Aorta (tissue), 5 donors: ENCODE measurements at regions not wholly inside any gene's neighbourhood (a gene's known extent, or its start where the extent isn't known, plus 50 kb on each side); places are given as distances from the start of the nearest gene placed in this dataset.
"Not testable (repeated sequence)": the region's sequence is repeated elsewhere in the genome, so short reads cannot be mapped to it uniquely, and the experiment has no call there.

ENCODE experiments used
- ATAC-seq: fragments of 200-7000 bp; cut with Tn5 transposase; one replicate; pipeline ENCODE4 v1.9.1; 2022; ENCODE audit warnings: moderate library complexity; ENCODE audit not compliant: low FRiP score
- DNase-seq, 2 donors: peaks; one replicate each; pipeline ENCODE4 v3.0.0-alpha.2; 2020
- H3K27ac ChIP-seq, 2 donors: one replicate each; pipeline ENCODE4 v1.5.1; 2013; ENCODE audit warnings: low read length in 2 of 2, mild to moderate bottlenecking in 2 of 2, moderate library complexity in 2 of 2, control low read depth in 1 of 2, inconsistent platforms in 1 of 2, low read depth in 1 of 2
- H3K27me3 ChIP-seq, 2 donors: one replicate each; pipeline ENCODE4 v1.6.1; 2013; ENCODE audit warnings: control low read depth in 1 of 2, low read length in 1 of 2, mild to moderate bottlenecking in 1 of 2, moderate library complexity in 1 of 2; ENCODE audit not compliant: insufficient read depth in 2 of 2, control insufficient read depth in 1 of 2
- H3K36me3 ChIP-seq, 2 donors: one replicate each; pipeline ENCODE4 v1.6.1; 2013; ENCODE audit warnings: control low read depth in 1 of 2, low read length in 1 of 2, mild to moderate bottlenecking in 1 of 2; ENCODE audit not compliant: insufficient read depth in 2 of 2, control insufficient read depth in 1 of 2
- H3K4me1 ChIP-seq, 2 donors: one replicate each; pipeline ENCODE4 v1.6.1; 2013; ENCODE audit warnings: low read length in 2 of 2, control low read depth in 1 of 2, mild to moderate bottlenecking in 1 of 2, moderate library complexity in 1 of 2; ENCODE audit not compliant: insufficient read depth in 2 of 2, control insufficient read depth in 1 of 2
- H3K4me3 ChIP-seq, 2 donors: one replicate each; pipeline ENCODE4 v1.5.1; 2013; ENCODE audit warnings: low read length in 2 of 2, control low read depth in 1 of 2, mild to moderate bottlenecking in 1 of 2
- H3K9me3 ChIP-seq: one replicate; pipeline ENCODE4 v1.6.1; 2013; ENCODE audit warnings: mild to moderate bottlenecking, low read length; ENCODE audit not compliant: control insufficient read depth
- WGBS, 2 donors: extraction: QIAGEN DNeasy Blood & Tissue Kit; methylation state at CpG; one replicate each; pipeline ENCODE4 v1.1.7; 2013; 5-methylcytosine and 5-hydroxymethylcytosine counted together
- intact Hi-C, 2 donors: fragments of 100-400 bp; cut with DNase I; formaldehyde crosslinking; loops; one replicate each; pipeline versions ENCODE4 v1.14.2 to v1.15.0; 2022
- donor health status: healthy with polysubstance abuse.
- donor health status: Bipolar disorder and iron deficiency.
- donor health status: DM: no; HTN: no; CAD: no.
- donor health status: DM: no; HTN: no; CAD: no.
- donor health status: DM: yes; HTN: yes; CAD: no.

GRCh38 chr7:79923953-79924352, 210.7 kb upstream of the GNAI1 start:
- no peak overlapping the region for H3K4me3 ChIP-seq
- DNase-seq = no peak
- no peaks in the 10 kb centered on the region for H3K36me3 ChIP-seq
- H3K9me3 ChIP-seq = peaks cover 2% of the 10 kb centered on the region
- intact Hi-C loops = no loop called here
- no peaks in the 10 kb centered on the region for H3K27me3 ChIP-seq
- WGBS, 2 donors = 78 to 86% methylated on average over 1 of the region's 1 CpG
- no peak overlapping the region for H3K27ac ChIP-seq
- no peaks in the 10 kb centered on the region for H3K4me1 ChIP-seq
- ATAC-seq = no peak

- DNase-seq = no peak
- H3K9me3 ChIP-seq = peaks cover 2% of the 10 kb centered on the region
- no peak overlapping the region for H3K4me3 ChIP-seq
- no peaks in the 10 kb centered on the region for H3K36me3 ChIP-seq
- no peak for ATAC-seq
- intact Hi-C loops = no loop called here
- H3K4me1 ChIP-seq = no peaks in the 10 kb centered on the region
- no peak overlapping the region for H3K27ac ChIP-seq
- WGBS, 2 donors = 95 to 99% methylated on average over 5 of the region's 5 CpGs
- no peaks in the 10 kb centered on the region for H3K27me3 ChIP-seq
Observed at GRCh38 chr7:79922894-79923293, 211.7 kb upstream of the GNAI1 start.

GRCh38 chr7:79921976-79922375, 212.7 kb upstream of the GNAI1 start:
- intact Hi-C loops = no loop called here
- DNase-seq (no peak), ATAC-seq (peak; percentile 15)
- Histone ChIP-seq H3K36me3 (no peaks in the 10 kb centered on the region), H3K9me3 (peaks cover 2% of the 10 kb centered on the region), H3K27me3 (no peaks in the 10 kb centered on the region), H3K27ac (no peak overlapping the region), H3K4me3 (no peak overlapping the region), H3K4me1 (no peaks in the 10 kb centered on the region)
- WGBS, 2 donors = 81 to 83% methylated on average over 5 of the region's 5 CpGs

- H3K27ac ChIP-seq, H3K27me3 ChIP-seq, H3K9me3 ChIP-seq, ATAC-seq, DNase-seq, H3K4me3 ChIP-seq, intact Hi-C loops, H3K4me1 ChIP-seq, H3K36me3 ChIP-seq: not testable (repeated sequence)
- 87 to 89% methylated on average over 2 of the region's 2 CpGs for WGBS, 2 donors
Observed at GRCh38 chr7:79918632-79919031, 216.0 kb upstream of the GNAI1 start.

- H3K27ac ChIP-seq, H3K4me3 ChIP-seq, H3K27me3 ChIP-seq, H3K9me3 ChIP-seq, DNase-seq, intact Hi-C loops, H3K4me1 ChIP-seq, ATAC-seq, H3K36me3 ChIP-seq: not testable (repeated sequence)
- WGBS, 2 donors = 82 to 83% methylated on average over 4 of the region's 4 CpGs
Observed at GRCh38 chr7:79915346-79915745, 219.3 kb upstream of the GNAI1 start.

- ATAC-seq = no peak
- no peak for DNase-seq
- H3K27ac ChIP-seq = no peak overlapping the region
- intact Hi-C loops = no loop called here
- no peaks in the 10 kb centered on the region for H3K27me3 ChIP-seq
- no peak overlapping the region for H3K4me3 ChIP-seq
- H3K36me3 ChIP-seq = no peaks in the 10 kb centered on the region
- 38 to 52% methylated on average over 4 of the region's 4 CpGs for WGBS, 2 donors
- H3K4me1 ChIP-seq = no peaks in the 10 kb centered on the region
- peaks cover 4% of the 10 kb centered on the region for H3K9me3 ChIP-seq
Observed at GRCh38 chr7:79912213-79912633, 222.4 kb upstream of the GNAI1 start.

- no peaks in the 10 kb centered on the region for H3K27me3 ChIP-seq
- ATAC-seq (no peak), DNase-seq (no peak)
- H3K9me3 ChIP-seq = peaks cover 4% of the 10 kb centered on the region
- H3K27ac ChIP-seq = no peak overlapping the region
- no peaks in the 10 kb centered on the region for H3K36me3 ChIP-seq
- 77 to 88% methylated on average over 3 of the region's 3 CpGs for WGBS, 2 donors
- intact Hi-C loops = no loop called here
- no peak overlapping the region for H3K4me3 ChIP-seq
- H3K4me1 ChIP-seq = no peaks in the 10 kb centered on the region
Observed at GRCh38 chr7:79911420-79911819, 223.2 kb upstream of the GNAI1 start.

- WGBS, 2 donors = 80 to 83% methylated on average over 6 of the region's 6 CpGs
- no peak for ATAC-seq
Observed at GRCh38 chr7:79909176-79909575, 225.5 kb upstream of the GNAI1 start.

GRCh38 chr7:79897166-79897565, 237.5 kb upstream of the GNAI1 start:
- H3K4me3 ChIP-seq = no peak overlapping the region
- H3K27ac ChIP-seq = no peak overlapping the region
- no peaks in the 10 kb centered on the region for H3K36me3 ChIP-seq
- intact Hi-C loops = no loop called here
- no peaks in the 10 kb centered on the region for H3K4me1 ChIP-seq
- ATAC-seq (no peak), DNase-seq (no peak)
- H3K9me3 ChIP-seq = no peaks in the 10 kb centered on the region
- no peaks in the 10 kb centered on the region for H3K27me3 ChIP-seq

More at GRCh38 chr7:79909176-79909575, 225.5 kb upstream of the GNAI1 start:
- no peak for DNase-seq
- intact Hi-C loops = no loop called here
- Histone ChIP-seq H3K36me3 (no peaks in the 10 kb centered on the region), H3K4me3 (no peak overlapping the region), H3K4me1 (no peaks in the 10 kb centered on the region), H3K27ac (no peak overlapping the region), H3K9me3 (no peaks in the 10 kb centered on the region), H3K27me3 (no peaks in the 10 kb centered on the region)
